ENCODE measurements at regions not wholly inside any gene's neighbourhood (a gene's known extent, or its start where the extent isn't known, plus 50 kb on each side); places are given as distances from the start of the nearest gene placed in this dataset.

- Histone ChIP-seq H3K4me2 (ENCODE audit: low read length) (no peak overlapping the region), H3K79me2 (ENCODE audit: insufficient read depth, low read depth, low read length) (no peaks in the 10 kb centered on the region), H3K9me3 (ENCODE audit: low read length) (no peaks in the 10 kb centered on the region), H3K4me3 (ENCODE audit: low read depth, low read length, poor library complexity, severe bottlenecking) (no peak overlapping the region), H3K4me1 (ENCODE audit: insufficient read depth, low read length, poor library complexity, severe bottlenecking) (no peaks in the 10 kb centered on the region), H2AFZ (ENCODE audit: low read length) (no peak overlapping the region), H3K27ac (ENCODE audit: low read depth, low read length, poor library complexity, severe bottlenecking) (no peak overlapping the region), H4K20me1 (ENCODE audit: insufficient read depth, low read length) (no peaks in the 10 kb centered on the region), H3K36me3 (ENCODE audit: insufficient read depth, low read length) (no peaks in the 10 kb centered on the region), H3K9me2 (ENCODE audit: insufficient read depth, low read length) (no peaks in the 10 kb centered on the region)
- BruUV-seq (replicated peaks): no TSS peak
- ChIA-PET CTCF (ENCODE audit: unreplicated experiment) (no interaction called here), POLR2A (no interaction called here)
- TF ChIP-seq CTCF (conservative IDR thresholded peaks at IDR 0.05; ENCODE audit: low read length) (no peak), EZH2phosphoT487 (IDR thresholded peaks at IDR 0.05; ENCODE audit: borderline replicate concordance, low read depth, low read length) (no peak)
- DNase-seq (ENCODE audit: low spot score): no peak
- intact Hi-C loops (cut with micrococcal nuclease; ENCODE audit: unreplicated experiment): no loop called here
Observed at GRCh38 chr2:114330594-114330993, 111.8 kb upstream of the DPP10 start.

GRCh38 chr2:114331934-114332333, 110.5 kb upstream of the DPP10 start:
- no peaks in the 10 kb centered on the region for H4K20me1 ChIP-seq (ENCODE audit: insufficient read depth, low read length)
- no peaks in the 10 kb centered on the region for H3K9me2 ChIP-seq (ENCODE audit: insufficient read depth, low read length)
- no peak overlapping the region for H3K27ac ChIP-seq (ENCODE audit: low read depth, low read length, poor library complexity, severe bottlenecking)
- no peak for DNase-seq (ENCODE audit: low spot score)
- no peak overlapping the region for H3K4me3 ChIP-seq (ENCODE audit: low read depth, low read length, poor library complexity, severe bottlenecking)
- BruUV-seq (replicated peaks): no TSS peak
- TF ChIP-seq CTCF (conservative IDR thresholded peaks at IDR 0.05; ENCODE audit: low read length) (no peak), EZH2phosphoT487 (IDR thresholded peaks at IDR 0.05; ENCODE audit: borderline replicate concordance, low read depth, low read length) (no peak)
- no peaks in the 10 kb centered on the region for H3K9me3 ChIP-seq (ENCODE audit: low read length)
- H3K4me1 ChIP-seq (ENCODE audit: insufficient read depth, low read length, poor library complexity, severe bottlenecking): no peaks in the 10 kb centered on the region
- no peak overlapping the region for H3K4me2 ChIP-seq (ENCODE audit: low read length)
- H3K79me2 ChIP-seq (ENCODE audit: insufficient read depth, low read depth, low read length): no peaks in the 10 kb centered on the region
- H3K36me3 ChIP-seq (ENCODE audit: insufficient read depth, low read length): no peaks in the 10 kb centered on the region
- intact Hi-C loops (cut with micrococcal nuclease; ENCODE audit: unreplicated experiment): no loop called here
- POLR2A ChIA-PET: no interaction called here
- no peak overlapping the region for H2AFZ ChIP-seq (ENCODE audit: low read length)
- CTCF ChIA-PET (ENCODE audit: unreplicated experiment): no interaction called here

GRCh38 chr2:114345246-114345645, 97.2 kb upstream of the DPP10 start:
- no TSS peak for BruUV-seq (replicated peaks)
- Histone ChIP-seq H3K4me3 (ENCODE audit: low read depth, low read length, poor library complexity, severe bottlenecking) (no peak overlapping the region), H4K20me1 (ENCODE audit: insufficient read depth, low read length) (no peaks in the 10 kb centered on the region), H3K9me2 (ENCODE audit: insufficient read depth, low read length) (no peaks in the 10 kb centered on the region), H2AFZ (ENCODE audit: low read length) (no peak overlapping the region), H3K27ac (ENCODE audit: low read depth, low read length, poor library complexity, severe bottlenecking) (no peak overlapping the region), H3K36me3 (ENCODE audit: insufficient read depth, low read length) (no peaks in the 10 kb centered on the region), H3K79me2 (ENCODE audit: insufficient read depth, low read depth, low read length) (no peaks in the 10 kb centered on the region), H3K9me3 (ENCODE audit: low read length) (no peaks in the 10 kb centered on the region), H3K4me1 (ENCODE audit: insufficient read depth, low read length, poor library complexity, severe bottlenecking) (no peaks in the 10 kb centered on the region), H3K4me2 (ENCODE audit: low read length) (no peak overlapping the region)
- ChIA-PET CTCF (ENCODE audit: unreplicated experiment) (no interaction called here), POLR2A (no interaction called here)
- no peak for TF ChIP-seq EZH2phosphoT487 (IDR thresholded peaks at IDR 0.05; ENCODE audit: borderline replicate concordance, low read depth, low read length)
- TF ChIP-seq CTCF (conservative IDR thresholded peaks at IDR 0.05; ENCODE audit: low read length): no peak
- intact Hi-C loops (cut with micrococcal nuclease; ENCODE audit: unreplicated experiment): no loop called here
- DNase-seq (ENCODE audit: low spot score): no peak

Measured in OCI-LY7 (cell line).